Ectodermal cell (in vitro differentiated cells): ENCODE measurements at regions not wholly inside any gene's neighbourhood (a gene's known extent, or its start where the extent isn't known, plus 50 kb on each side); places are given as distances from the start of the nearest gene placed in this dataset.

ENCODE experiments used
- H3K27ac ChIP-seq: 2 replicates; pipeline ENCODE4 v1.7.0; 2013; ENCODE audit warnings: mild to moderate bottlenecking, low read depth, low read length; ENCODE audit not compliant: insufficient read depth, poor library complexity, severe bottlenecking
- H3K27me3 ChIP-seq: 2 replicates; pipeline ENCODE4 v1.7.0; 2013; ENCODE audit warnings: mild to moderate bottlenecking, low read length; ENCODE audit not compliant: insufficient read depth, control insufficient read depth, poor library complexity, severe bottlenecking
- H3K36me3 ChIP-seq: one replicate; pipeline ENCODE4 v1.7.0; 2013; ENCODE audit warnings: low read length; ENCODE audit not compliant: control insufficient read depth, insufficient read depth
- H3K4me1 ChIP-seq: one replicate; pipeline ENCODE4 v1.7.0; 2013; ENCODE audit warnings: low read length; ENCODE audit not compliant: control insufficient read depth, insufficient read depth
- H3K4me3 ChIP-seq: 2 replicates; pipeline ENCODE4 v1.7.0; 2013; ENCODE audit warnings: low read depth, low read length, control low read depth; ENCODE audit not compliant: insufficient read depth
- H3K9me3 ChIP-seq: 2 replicates; pipeline ENCODE4 v1.7.0; 2013; ENCODE audit warnings: mild to moderate bottlenecking, low read length, moderate library complexity; ENCODE audit not compliant: control insufficient read depth
- WGBS, 2 experiments: methylation state at CpG; one replicate each; pipeline ENCODE4 v1.1.7; 2013; ENCODE audit warnings: missing lambda C conversion rate in 2 of 2; 5-methylcytosine and 5-hydroxymethylcytosine counted together

- Histone ChIP-seq H3K9me3 (no peaks in the 10 kb centered on the region), H3K4me3 (no peak overlapping the region), H3K27me3 (no peaks in the 10 kb centered on the region), H3K27ac (no peak overlapping the region), H3K36me3 (no peaks in the 10 kb centered on the region), H3K4me1 (no peaks in the 10 kb centered on the region)
- 36% methylated on average over 2 of the region's 2 CpGs; no CpG with 5 or more reads in 1 of the 2 experiments for WGBS, 2 experiments
These were observed 220.2 kb upstream of the CDH8 start for GRCh38 chr16:62256406-62256805.

GRCh38 chr16:62254847-62255246 is 218.6 kb upstream of the CDH8 start:
- H3K36me3 ChIP-seq: no peaks in the 10 kb centered on the region
- H3K27me3 ChIP-seq: no peaks in the 10 kb centered on the region
- H3K27ac ChIP-seq: no peak overlapping the region
- no peaks in the 10 kb centered on the region for H3K4me1 ChIP-seq
- no peak overlapping the region for H3K4me3 ChIP-seq
- H3K9me3 ChIP-seq: no peaks in the 10 kb centered on the region

GRCh38 chr16:62254372-62254771 is 218.1 kb upstream of the CDH8 start:
- no peak overlapping the region for H3K4me3 ChIP-seq
- H3K4me1 ChIP-seq: no peaks in the 10 kb centered on the region
- no peak overlapping the region for H3K27ac ChIP-seq
- H3K36me3 ChIP-seq: no peaks in the 10 kb centered on the region
- H3K27me3 ChIP-seq: no peaks in the 10 kb centered on the region
- 93% methylated on average over 4 to 5 of the region's 5 CpGs for WGBS, 2 experiments
- no peaks in the 10 kb centered on the region for H3K9me3 ChIP-seq

GRCh38 chr16:62253966-62254365 is 217.7 kb upstream of the CDH8 start:
- H3K4me3 ChIP-seq: no peak overlapping the region
- 94 to 95% methylated on average over 3 of the region's 3 CpGs for WGBS, 2 experiments
- no peak overlapping the region for H3K27ac ChIP-seq
- no peaks in the 10 kb centered on the region for H3K4me1 ChIP-seq
- H3K9me3 ChIP-seq: no peaks in the 10 kb centered on the region
- H3K36me3 ChIP-seq: no peaks in the 10 kb centered on the region
- H3K27me3 ChIP-seq: no peaks in the 10 kb centered on the region

GRCh38 chr16:62249069-62249468 is 212.8 kb upstream of the CDH8 start:
- Histone ChIP-seq H3K27me3 (no peaks in the 10 kb centered on the region), H3K4me1 (no peaks in the 10 kb centered on the region), H3K27ac (no peak overlapping the region), H3K36me3 (no peaks in the 10 kb centered on the region), H3K9me3 (no peaks in the 10 kb centered on the region), H3K4me3 (no peak overlapping the region)
- 92 to 93% methylated on average over 3 of the region's 3 CpGs for WGBS, 2 experiments

- Histone ChIP-seq H3K4me3 (no peak overlapping the region), H3K36me3 (no peaks in the 10 kb centered on the region), H3K9me3 (no peaks in the 10 kb centered on the region), H3K27ac (no peak overlapping the region), H3K27me3 (no peaks in the 10 kb centered on the region), H3K4me1 (no peaks in the 10 kb centered on the region)
- WGBS, 2 experiments: 85 to 89% methylated on average over 1 of the region's 1 CpG
These were observed 204.5 kb upstream of the CDH8 start for GRCh38 chr16:62240722-62241121.

- WGBS, 2 experiments: 53 to 63% methylated on average over 7 of the region's 7 CpGs
- H3K9me3 ChIP-seq: no peaks in the 10 kb centered on the region
- no peaks in the 10 kb centered on the region for H3K27me3 ChIP-seq
- H3K4me3 ChIP-seq: no peak overlapping the region
- no peaks in the 10 kb centered on the region for H3K4me1 ChIP-seq
- H3K36me3 ChIP-seq: no peaks in the 10 kb centered on the region
- no peak overlapping the region for H3K27ac ChIP-seq
These were observed 189.4 kb upstream of the CDH8 start for GRCh38 chr16:62225675-62226074.

- Histone ChIP-seq H3K27ac (no peak overlapping the region), H3K36me3 (no peaks in the 10 kb centered on the region), H3K27me3 (no peaks in the 10 kb centered on the region), H3K9me3 (no peaks in the 10 kb centered on the region), H3K4me3 (no peak overlapping the region), H3K4me1 (no peaks in the 10 kb centered on the region)
- WGBS, 2 experiments: 83 to 87% methylated on average over 9 of the region's 9 CpGs
These were observed 188.5 kb upstream of the CDH8 start for GRCh38 chr16:62224646-62225209.

- Histone ChIP-seq H3K4me1 (no peaks in the 10 kb centered on the region), H3K27ac (no peak overlapping the region), H3K36me3 (no peaks in the 10 kb centered on the region), H3K4me3 (no peak overlapping the region), H3K9me3 (no peaks in the 10 kb centered on the region), H3K27me3 (no peaks in the 10 kb centered on the region)
- 72 to 85% methylated on average over 3 of the region's 3 CpGs for WGBS, 2 experiments
These were observed 180.6 kb upstream of the CDH8 start for GRCh38 chr16:62216837-62217236.

- Histone ChIP-seq H3K36me3 (no peaks in the 10 kb centered on the region), H3K27ac (no peak overlapping the region), H3K9me3 (no peaks in the 10 kb centered on the region), H3K27me3 (no peaks in the 10 kb centered on the region), H3K4me3 (no peak overlapping the region), H3K4me1 (no peaks in the 10 kb centered on the region)
- 84 to 88% methylated on average over 2 of the region's 2 CpGs for WGBS, 2 experiments
These were observed 177.5 kb upstream of the CDH8 start for GRCh38 chr16:62213763-62214162.

- Histone ChIP-seq H3K4me3 (no peak overlapping the region), H3K9me3 (no peaks in the 10 kb centered on the region), H3K4me1 (no peaks in the 10 kb centered on the region), H3K27ac (no peak overlapping the region), H3K36me3 (no peaks in the 10 kb centered on the region), H3K27me3 (no peaks in the 10 kb centered on the region)
- WGBS, 2 experiments: 90 to 92% methylated on average over 4 of the region's 4 CpGs
These were observed 172.7 kb upstream of the CDH8 start for GRCh38 chr16:62208934-62209333.
